ENCODE measurements at regions not wholly inside any gene's neighbourhood (a gene's known extent, or its start where the extent isn't known, plus 50 kb on each side); places are given as distances from the start of the nearest gene placed in this dataset.

DNA sequence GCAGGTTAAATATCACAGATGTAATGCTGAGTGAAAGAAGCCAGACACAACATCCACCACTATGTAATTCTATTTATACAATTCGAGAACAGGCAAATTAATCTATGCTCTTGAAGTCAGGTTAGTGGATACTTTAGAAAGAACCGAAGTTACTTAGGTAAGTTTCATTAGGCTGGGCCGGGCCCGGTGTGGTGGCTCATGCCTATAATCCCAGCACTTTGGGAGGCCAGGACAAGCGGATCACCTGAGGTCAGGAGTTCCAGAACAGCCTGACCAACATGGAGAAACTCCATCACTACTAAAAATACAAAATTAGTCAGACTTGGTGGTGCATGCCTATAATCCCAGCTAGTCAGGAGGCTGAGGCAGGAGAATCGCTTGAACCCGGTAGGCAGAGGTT, 1105.7 kb downstream of the NSUN3 start:
- TF ChIP-seq, protein P1, sequence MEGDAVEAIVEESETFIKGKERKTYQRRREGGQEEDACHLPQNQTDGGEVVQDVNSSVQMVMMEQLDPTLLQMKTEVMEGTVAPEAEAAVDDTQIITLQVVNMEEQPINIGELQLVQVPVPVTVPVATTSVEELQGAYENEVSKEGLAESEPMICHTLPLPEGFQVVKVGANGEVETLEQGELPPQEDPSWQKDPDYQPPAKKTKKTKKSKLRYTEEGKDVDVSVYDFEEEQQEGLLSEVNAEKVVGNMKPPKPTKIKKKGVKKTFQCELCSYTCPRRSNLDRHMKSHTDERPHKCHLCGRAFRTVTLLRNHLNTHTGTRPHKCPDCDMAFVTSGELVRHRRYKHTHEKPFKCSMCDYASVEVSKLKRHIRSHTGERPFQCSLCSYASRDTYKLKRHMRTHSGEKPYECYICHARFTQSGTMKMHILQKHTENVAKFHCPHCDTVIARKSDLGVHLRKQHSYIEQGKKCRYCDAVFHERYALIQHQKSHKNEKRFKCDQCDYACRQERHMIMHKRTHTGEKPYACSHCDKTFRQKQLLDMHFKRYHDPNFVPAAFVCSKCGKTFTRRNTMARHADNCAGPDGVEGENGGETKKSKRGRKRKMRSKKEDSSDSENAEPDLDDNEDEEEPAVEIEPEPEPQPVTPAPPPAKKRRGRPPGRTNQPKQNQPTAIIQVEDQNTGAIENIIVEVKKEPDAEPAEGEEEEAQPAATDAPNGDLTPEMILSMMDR (IDR thresholded peaks at IDR 0.05): no peak
- H3K9me3 ChIP-seq: peaks cover 4% of the 10 kb centered on the region
- ATAC-seq: no peak
- DNase-seq: no peak
- intact Hi-C loops (cut with DNase I): no loop called here
- H3K36me3 ChIP-seq (ENCODE audit: insufficient read depth in 1 of 2, low read depth in 1 of 2): no peaks in the 10 kb centered on the region
- H3K4me1 ChIP-seq: no peaks in the 10 kb centered on the region
- 90 to 93% (median 92%) methylated on average over 7 of the region's 7 CpGs for WGBS, 3 donors
- H3K27me3 ChIP-seq (ENCODE audit: insufficient read depth in 3 of 3, low read length in 2 of 3): no peaks in the 10 kb centered on the region
- H3K27ac ChIP-seq: no peak overlapping the region
- H3K4me3 ChIP-seq: no peak overlapping the region

DNA sequence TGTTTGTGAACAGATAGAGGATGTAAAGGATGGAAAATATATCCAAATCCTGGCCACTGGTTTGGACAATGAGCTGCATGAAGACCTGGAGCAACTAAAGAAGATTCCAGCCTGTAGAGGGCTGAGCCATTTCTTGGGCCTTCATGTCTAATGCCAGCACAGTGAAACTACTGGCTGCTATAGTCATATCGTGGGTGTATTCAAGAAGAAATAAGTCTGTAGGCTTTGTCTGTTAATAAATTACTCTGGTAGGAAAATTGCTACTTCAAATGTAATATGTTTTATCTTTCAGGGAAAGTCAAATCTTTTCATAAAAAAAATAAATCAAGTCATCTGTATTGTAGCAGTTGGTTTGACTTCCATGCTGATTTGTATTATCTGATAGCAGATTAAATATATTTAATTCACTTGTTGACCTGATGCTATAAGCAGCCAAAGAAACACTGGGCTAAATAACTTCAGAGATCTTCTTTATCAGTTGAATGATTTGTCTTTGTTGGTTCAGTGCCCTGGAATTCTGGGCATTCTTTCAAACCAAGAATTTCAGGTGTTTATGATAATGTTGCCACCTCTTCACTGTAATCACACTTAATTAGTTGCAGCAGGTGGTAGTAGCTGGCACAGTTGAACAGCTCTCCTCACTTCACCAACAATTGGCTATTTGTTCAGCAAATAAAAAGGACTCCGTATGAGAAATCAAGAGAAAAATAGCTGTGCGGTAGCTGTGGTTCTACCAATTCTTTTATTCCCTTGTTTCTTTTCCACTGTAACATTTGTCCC, 1109.5 kb downstream of the NSUN3 start:
- Histone ChIP-seq H3K27me3 (ENCODE audit: insufficient read depth in 3 of 3, low read length in 2 of 3) (no peaks in the 10 kb centered on the region), H3K4me3 (no peak overlapping the region), H3K9me3 (peaks cover 4% of the 10 kb centered on the region), H3K27ac (no peak overlapping the region), H3K4me1 (no peaks in the 10 kb centered on the region), H3K36me3 (ENCODE audit: insufficient read depth in 1 of 2, low read depth in 1 of 2) (no peaks in the 10 kb centered on the region)
- DNase-seq (no peak), ATAC-seq (no peak)
- TF ChIP-seq, protein P1 (IDR thresholded peaks at IDR 0.05): no peak
- intact Hi-C loops (cut with DNase I): no loop called here
- 59 to 62% (median 61%) methylated on average over 3 of the region's 3 CpGs for WGBS, 3 donors

DNA sequence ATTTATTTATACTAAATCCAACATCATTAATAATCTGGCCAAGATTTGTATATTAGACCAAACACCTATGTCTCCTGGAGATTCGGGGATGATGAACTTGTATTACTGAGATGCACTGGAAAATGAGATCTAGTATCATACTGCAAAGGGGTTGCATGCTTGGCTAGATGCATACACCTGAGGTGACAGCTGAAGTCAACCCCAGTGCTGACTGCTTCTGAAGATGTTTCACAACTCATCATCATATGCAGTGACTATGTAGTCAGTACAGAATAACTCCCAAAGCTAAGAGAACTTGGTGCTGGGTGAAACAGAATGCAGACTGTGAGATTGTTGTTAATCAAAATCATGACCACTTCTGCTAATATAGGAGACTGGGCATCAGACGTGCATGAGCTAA, 1114.2 kb downstream of the NSUN3 start:
- Histone ChIP-seq H3K36me3 (ENCODE audit: insufficient read depth in 1 of 2, low read depth in 1 of 2) (no peaks in the 10 kb centered on the region), H3K9me3 (no peaks in the 10 kb centered on the region), H3K4me3 (no peak overlapping the region), H3K27me3 (ENCODE audit: insufficient read depth in 3 of 3, low read length in 2 of 3) (no peaks in the 10 kb centered on the region), H3K4me1 (no peaks in the 10 kb centered on the region), H3K27ac (no peak overlapping the region)
- no peak for ATAC-seq
- intact Hi-C loops (cut with DNase I): no loop called here
- 69 to 79% (median 71%) methylated on average over 2 of the region's 2 CpGs for WGBS, 3 donors
- TF ChIP-seq, protein P1 (IDR thresholded peaks at IDR 0.05): no peak
- no peak for DNase-seq

DNA sequence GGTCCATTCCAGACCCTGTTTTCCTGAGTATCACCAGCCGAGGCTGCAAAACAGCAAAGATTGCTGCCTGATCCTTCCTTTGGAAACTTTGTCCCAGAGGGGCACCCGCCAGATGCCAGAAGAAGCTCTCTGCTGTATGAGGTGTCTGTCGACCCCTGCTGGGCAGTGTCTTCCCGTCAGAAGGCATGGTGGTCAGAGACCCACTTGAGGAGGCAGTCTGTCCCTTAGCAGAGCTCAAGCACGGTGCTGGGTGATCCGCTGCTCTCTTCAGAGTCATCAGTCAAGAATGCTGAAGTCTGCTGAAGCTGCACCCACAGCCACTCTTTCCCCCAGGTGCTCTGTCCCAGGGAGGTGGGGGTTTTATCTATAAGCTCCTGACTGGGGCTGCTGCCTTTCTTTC, 1121.2 kb downstream of the NSUN3 start:
- 82 to 86% (median 84%) methylated on average over 6 of the region's 6 CpGs for WGBS, 3 donors
- Histone ChIP-seq H3K4me3 (no peak overlapping the region), H3K27ac (no peak overlapping the region), H3K9me3 (no peaks in the 10 kb centered on the region), H3K36me3 (ENCODE audit: insufficient read depth in 1 of 2, low read depth in 1 of 2) (no peaks in the 10 kb centered on the region), H3K4me1 (no peaks in the 10 kb centered on the region), H3K27me3 (ENCODE audit: insufficient read depth in 3 of 3, low read length in 2 of 3) (no peaks in the 10 kb centered on the region)
- ATAC-seq (no peak), DNase-seq (no peak)
- intact Hi-C loops (cut with DNase I): no loop called here
- TF ChIP-seq, protein P1 (IDR thresholded peaks at IDR 0.05): no peak

DNA sequence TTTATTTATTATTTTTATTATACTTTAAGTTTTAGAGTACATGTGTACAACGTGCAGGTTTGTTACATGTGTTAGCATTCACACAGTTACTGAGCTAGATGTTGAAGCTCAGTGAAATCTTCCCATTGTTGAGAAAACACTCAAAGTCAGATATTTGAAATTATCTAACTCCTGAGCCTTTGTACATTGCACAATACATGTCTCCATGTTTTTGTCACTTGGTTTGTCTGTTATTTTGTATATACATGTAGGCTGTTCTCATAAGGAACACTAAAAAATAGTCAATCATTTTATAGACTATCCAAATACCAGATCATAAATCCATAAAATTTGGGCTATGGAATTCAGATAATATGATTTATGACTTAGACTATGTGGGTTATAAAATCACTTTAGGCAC, 1126.5 kb downstream of the NSUN3 start:
- Histone ChIP-seq H3K27ac (no peak overlapping the region), H3K9me3 (no peaks in the 10 kb centered on the region), H3K4me3 (no peak overlapping the region), H3K27me3 (ENCODE audit: insufficient read depth in 3 of 3, low read length in 2 of 3) (no peaks in the 10 kb centered on the region), H3K4me1 (no peaks in the 10 kb centered on the region), H3K36me3 (ENCODE audit: insufficient read depth in 1 of 2, low read depth in 1 of 2) (no peaks in the 10 kb centered on the region)
- DNase-seq (no peak), ATAC-seq (no peak)
- intact Hi-C loops (cut with DNase I): no loop called here
- TF ChIP-seq, protein P1 (IDR thresholded peaks at IDR 0.05): no peak
- 78 to 92% (median 85%) methylated on average over 1 of the region's 1 CpG for WGBS, 3 donors
